Middle frontal gyrus (tissue), 1 donor: ENCODE measurements at regions not wholly inside any gene's neighbourhood (a gene's known extent, or its start where the extent isn't known, plus 50 kb on each side); places are given as distances from the start of the nearest gene placed in this dataset.
"Not testable (repeated sequence)": the region's sequence is repeated elsewhere in the genome, so short reads cannot be mapped to it uniquely, and the experiment has no call there.

Source experiments
- DNase-seq: peaks from one replicate; pipeline ENCODE4 v3.0.0-alpha.2; 2015; ENCODE audit warnings: low spot score; ENCODE audit errors: extremely low spot score

- no peak for DNase-seq
These were observed 166.5 kb upstream of the PCDH7 start for GRCh38 chr4:30553706-30554105.

- no peak for DNase-seq
These were observed 164.4 kb upstream of the PCDH7 start for GRCh38 chr4:30555775-30556174.

- DNase-seq: no peak
These were observed 160.7 kb upstream of the PCDH7 start for GRCh38 chr4:30559481-30559880.

- DNase-seq: no peak
These were observed 133.3 kb upstream of the PCDH7 start for GRCh38 chr4:30586850-30587249.

GRCh38 chr4:30589669-30590068 lies 130.5 kb upstream of the PCDH7 start:
- DNase-seq: not testable (repeated sequence)

GRCh38 chr4:30600246-30601017 lies 119.7 kb upstream of the PCDH7 start:
- DNase-seq: no peak

GRCh38 chr4:30601070-30601865 lies 118.9 kb upstream of the PCDH7 start:
- DNase-seq: no peak

GRCh38 chr4:30605616-30606190 lies 114.5 kb upstream of the PCDH7 start:
- no peak for DNase-seq

GRCh38 chr4:30610361-30610760 lies 109.8 kb upstream of the PCDH7 start:
- DNase-seq: no peak

- DNase-seq: no peak
These were observed 105.4 kb upstream of the PCDH7 start for GRCh38 chr4:30614771-30615170.

- DNase-seq: no peak
These were observed 103.1 kb upstream of the PCDH7 start for GRCh38 chr4:30616942-30617646.

GRCh38 chr4:30617836-30618235 lies 102.3 kb upstream of the PCDH7 start:
- DNase-seq: no peak

- no peak for DNase-seq
These were observed 100.5 kb upstream of the PCDH7 start for GRCh38 chr4:30619679-30620078.

GRCh38 chr4:30620711-30621110 lies 99.5 kb upstream of the PCDH7 start:
- DNase-seq: no peak

GRCh38 chr4:30630431-30630830 lies 89.7 kb upstream of the PCDH7 start:
- no peak for DNase-seq

- DNase-seq: no peak
These were observed 87.4 kb upstream of the PCDH7 start for GRCh38 chr4:30632751-30633150.

- no peak for DNase-seq
These were observed 78.8 kb upstream of the PCDH7 start for GRCh38 chr4:30641345-30641744.

- DNase-seq: no peak
These were observed 77.6 kb upstream of the PCDH7 start for GRCh38 chr4:30642567-30642966.

GRCh38 chr4:30653291-30653690 lies 66.9 kb upstream of the PCDH7 start:
- DNase-seq: no peak

- no peak for DNase-seq
These were observed 63.3 kb upstream of the PCDH7 start for GRCh38 chr4:30656828-30657227.

- DNase-seq: no peak
These were observed 52.2 kb upstream of the PCDH7 start for GRCh38 chr4:30667919-30668318.

- no peak for DNase-seq
These were observed 50.0 kb upstream of the PCDH7 start for GRCh38 chr4:30670206-30670605.
